ENCODE measurements at regions not wholly inside any gene's neighbourhood (a gene's known extent, or its start where the extent isn't known, plus 50 kb on each side); places are given as distances from the start of the nearest gene placed in this dataset.

- TF ChIP-seq CHD7 (IDR thresholded peaks at IDR 0.05; ENCODE audit: insufficient replicate concordance, low read length) (no peak), CBX5 (IDR thresholded peaks at IDR 0.05; ENCODE audit: low read depth, low read length) (no peak), CTCF (IDR thresholded peaks at IDR 0.05; ENCODE audit: control extremely low read depth in 1 of 3, insufficient read depth in 1 of 3, low read depth in 1 of 3, low read length in 3 of 3) (no peak), GTF2F1 (IDR thresholded peaks at IDR 0.05; ENCODE audit: borderline replicate concordance, low read depth, low read length) (no peak)
These were observed 88.0 kb downstream of the TMEM100 start (continued) for GRCh38 chr17:55634702-55635101.

Data from H1 (cell line).